H1 (cell line): ENCODE measurements at regions not wholly inside any gene's neighbourhood (a gene's known extent, or its start where the extent isn't known, plus 50 kb on each side); places are given as distances from the start of the nearest gene placed in this dataset.

ENCODE experiments used
- CTCF ChIA-PET: fragments of 300-600 bp; sonication (Branson Sonifier 250); formaldehyde crosslinking; loops from one replicate; lab custom pipeline; 2021; ENCODE audit not compliant: partially characterized antibody; lab: Charles Lee
- POLR2A ChIA-PET: fragments of 300-600 bp; sonication (Branson Sonifier 250); formaldehyde crosslinking; loops from one replicate; lab custom pipeline; 2021; ENCODE audit warnings: inconsistent platforms; ENCODE audit not compliant: partially characterized antibody; lab: Charles Lee
- DNase-seq, 2 experiments: peaks; one replicate each; pipeline versions ENCODE4 v3.0.0 to v3.0.0-alpha.2; 2010 to 2022; ENCODE audit warnings: low spot score in 2 of 2, low read depth in 1 of 2, mixed read lengths in 1 of 2
- FAIRE-seq: peaks from 2 replicates; lab custom pipeline; 2011; peaks lifted over from hg19 to GRCh38; lab: Jason Lieb, UNC
- H2AFZ ChIP-seq: 2 replicates; pipeline ENCODE4 v1.8.1; 2012; ENCODE audit warnings: low read length, inconsistent platforms
- H2AK5ac ChIP-seq: 2 replicates; pipeline ENCODE4 v1.6.1; 2013; ENCODE audit warnings: low read depth, low read length
- H2BK120ac ChIP-seq: replicated peaks from 2 replicates; pipeline ENCODE3; 2013; ENCODE audit warnings: low read depth, low read length, inconsistent platforms
- H2BK12ac ChIP-seq: 2 replicates; pipeline ENCODE4 v1.6.1; 2013; ENCODE audit warnings: low read depth, low read length
- H2BK15ac ChIP-seq: 2 replicates; pipeline ENCODE4 v1.6.1; 2013; ENCODE audit warnings: low read length
- H2BK20ac ChIP-seq: 2 replicates; pipeline ENCODE4 v1.6.1; 2013; ENCODE audit warnings: low read length
- H2BK5ac ChIP-seq: 2 replicates; pipeline ENCODE4 v1.6.1; 2013; ENCODE audit warnings: low read depth, low read length
- H3K14ac ChIP-seq: 2 replicates; pipeline ENCODE4 v1.6.1; 2013; ENCODE audit warnings: inconsistent platforms; ENCODE audit not compliant: insufficient read length
- H3K18ac ChIP-seq: 2 replicates; pipeline ENCODE4 v1.6.1; 2013; ENCODE audit warnings: low read length; ENCODE audit errors: extremely low read depth
- H3K23ac ChIP-seq: 2 replicates; pipeline ENCODE4 v1.6.1; 2013; ENCODE audit warnings: inconsistent platforms; ENCODE audit not compliant: insufficient read length
- H3K23me2 ChIP-seq: 2 replicates; pipeline ENCODE4 v1.6.1; 2013; ENCODE audit warnings: low read depth, low read length
- H3K27ac ChIP-seq: 2 replicates; pipeline ENCODE4 v1.6.1; 2011; ENCODE audit warnings: low read depth, low read length, inconsistent platforms
- H3K27me3 ChIP-seq, 4 experiments: replicated peaks in 1 of 4; 1 replicate in 1 of 4; 2 replicates in 3 of 4; pipeline versions ENCODE4 v1.6.1 to v1.8.1; 2011 to 2013; ENCODE audit warnings: low read length in 3 of 4, mild to moderate bottlenecking in 3 of 4, inconsistent platforms in 2 of 4, mixed read lengths in 2 of 4, moderate library complexity in 1 of 4; ENCODE audit not compliant: control insufficient read depth in 3 of 4, insufficient read depth in 3 of 4; ENCODE audit errors: extremely low read depth in 1 of 4
- H3K36me3 ChIP-seq, 4 experiments: 2 replicates each; pipeline versions ENCODE4 v1.6.1 to v1.8.1; 2011 to 2013; ENCODE audit warnings: mild to moderate bottlenecking in 4 of 4, low read length in 3 of 4, moderate library complexity in 2 of 4, control low read depth in 1 of 4, inconsistent platforms in 1 of 4; ENCODE audit not compliant: insufficient read depth in 4 of 4, control insufficient read depth in 2 of 4
- H3K4ac ChIP-seq: replicated peaks from 2 replicates; pipeline ENCODE3; 2013; ENCODE audit warnings: low read length, low read depth, mixed read lengths, inconsistent platforms; ENCODE audit not compliant: insufficient read length
- H3K4me1 ChIP-seq, 4 experiments: replicated peaks in 1 of 4; 1 replicate in 1 of 4; 2 replicates in 3 of 4; pipeline versions ENCODE4 v1.6.1 to v1.8.1; 2011 to 2013; ENCODE audit warnings: low read length in 3 of 4, inconsistent platforms in 2 of 4, mixed read lengths in 1 of 4; ENCODE audit not compliant: insufficient read depth in 4 of 4, control insufficient read depth in 3 of 4
- H3K4me2 ChIP-seq, 2 experiments: 2 replicates each; pipeline versions ENCODE4 v1.6.1 to v1.8.1; 2011 to 2013; ENCODE audit warnings: low read depth in 2 of 2, low read length in 2 of 2, control low read depth in 1 of 2, inconsistent platforms in 1 of 2, mild to moderate bottlenecking in 1 of 2; ENCODE audit not compliant: insufficient read depth in 1 of 2
- H3K4me3 ChIP-seq, 4 experiments: fragments of 200-600, 300-600 bp in 1 of 4; sonication (generic), shearing (Covaris generic), sonication (Bioruptor Twin) in 1 of 4; 2 replicates each; pipeline versions ENCODE4 v1.5.1 to v1.8.1; 2011 to 2016; ENCODE audit warnings: low read length in 4 of 4, low read depth in 3 of 4, control low read depth in 2 of 4, inconsistent platforms in 2 of 4, mild to moderate bottlenecking in 2 of 4, mixed read lengths in 1 of 4, moderate library complexity in 1 of 4; ENCODE audit not compliant: insufficient read depth in 2 of 4; ENCODE audit errors: extremely low read depth in 1 of 4
- H3K56ac ChIP-seq: replicated peaks from 2 replicates; pipeline ENCODE3; 2013; ENCODE audit warnings: low read depth, mild to moderate bottlenecking, mixed read lengths, low read length, inconsistent platforms; ENCODE audit not compliant: insufficient read length
- H3K79me1 ChIP-seq: 2 replicates; pipeline ENCODE4 v1.6.1; 2013; ENCODE audit warnings: low read depth, low read length, control low read depth
- H3K79me2 ChIP-seq, 2 experiments: 2 replicates each; pipeline versions ENCODE4 v1.6.1 to v1.8.1; 2012 to 2013; ENCODE audit warnings: low read length in 2 of 2, mild to moderate bottlenecking in 2 of 2, inconsistent platforms in 1 of 2; ENCODE audit not compliant: insufficient read depth in 2 of 2, control insufficient read depth in 1 of 2
- H3K9ac ChIP-seq, 4 experiments: replicated peaks in 1 of 4; 1 replicate in 1 of 4; 2 replicates in 3 of 4; pipeline versions ENCODE4 v1.6.1 to v1.8.1; 2011 to 2013; ENCODE audit warnings: low read depth in 3 of 4, low read length in 3 of 4, control low read depth in 2 of 4, mild to moderate bottlenecking in 2 of 4, moderate library complexity in 2 of 4, inconsistent platforms in 1 of 4; ENCODE audit errors: extremely low read depth in 1 of 4
- H3K9me3 ChIP-seq, 2 experiments: 2 replicates each; pipeline versions ENCODE4 v1.6.1 to v1.8.1; 2012 to 2013; ENCODE audit warnings: mild to moderate bottlenecking in 2 of 2, moderate library complexity in 2 of 2, control low read depth in 1 of 2, inconsistent platforms in 1 of 2, low read depth in 1 of 2, low read length in 1 of 2, mixed read lengths in 1 of 2; ENCODE audit not compliant: insufficient read depth in 2 of 2
- H4K20me1 ChIP-seq, 2 experiments: replicated peaks in 1 of 2; 2 replicates each; pipeline versions ENCODE3 to v1.8.1; 2011 to 2013; ENCODE audit warnings: inconsistent platforms in 2 of 2, low read length in 2 of 2, mild to moderate bottlenecking in 1 of 2; ENCODE audit not compliant: insufficient read depth in 2 of 2, control insufficient read depth in 1 of 2
- H4K5ac ChIP-seq: 2 replicates; pipeline ENCODE4 v1.6.1; 2013; ENCODE audit warnings: low read length, low read depth, mixed read lengths, inconsistent platforms; ENCODE audit not compliant: insufficient read length
- H4K8ac ChIP-seq: 2 replicates; pipeline ENCODE4 v1.8.0; 2013; ENCODE audit warnings: mild to moderate bottlenecking, moderate library complexity, low read length, inconsistent platforms; ENCODE audit not compliant: insufficient read depth; ENCODE audit errors: extremely low read depth
- H4K91ac ChIP-seq: replicated peaks from 2 replicates; pipeline ENCODE3; 2013; ENCODE audit warnings: low read length, mixed read lengths, inconsistent platforms; ENCODE audit not compliant: insufficient read length
- CBX8 ChIP-seq: fragments of 300-800, 300-1000 bp; sonication (generic); IDR thresholded peaks from 2 replicates; pipeline ENCODE4 v1.7.1; 2016; ENCODE audit warnings: low read depth, low read length, borderline replicate concordance
- HDAC2 ChIP-seq, 2 experiments: fragments of 300-600 bp in 1 of 2; sonication (generic) in 1 of 2; IDR thresholded peaks; 2 replicates each; pipeline ENCODE4 v1.6.1; 2011 to 2012; ENCODE audit warnings: low read depth in 2 of 2, low read length in 2 of 2, mild to moderate bottlenecking in 2 of 2, moderate library complexity in 2 of 2, borderline replicate concordance in 1 of 2, inconsistent platforms in 1 of 2
- JUN ChIP-seq: IDR thresholded peaks from 2 replicates; pipeline ENCODE4 v1.6.1; 2011; ENCODE audit warnings: low read depth, mild to moderate bottlenecking, improper control_type of control experiment, low read length
- KDM4A ChIP-seq: IDR thresholded peaks from one replicate; pipeline ENCODE4 v1.7.1; 2012; ENCODE audit warnings: low read depth, mild to moderate bottlenecking, moderate library complexity, low read length, inconsistent platforms; ENCODE audit not compliant: severe bottlenecking
- NANOG ChIP-seq: IDR thresholded peaks from 2 replicates; pipeline ENCODE4 v1.6.1; 2011; ENCODE audit warnings: low read length, low read depth, mild to moderate bottlenecking, inconsistent platforms; ENCODE audit not compliant: insufficient read depth, poor library complexity, severe bottlenecking
- POLR2AphosphoS5 ChIP-seq: IDR thresholded peaks from 2 replicates; pipeline ENCODE4 v1.6.1; 2011; ENCODE audit warnings: low read depth, low read length
- POU5F1 ChIP-seq: IDR thresholded peaks from 2 replicates; pipeline ENCODE4 v1.6.1; 2011; ENCODE audit warnings: low read depth, mild to moderate bottlenecking, low read length, moderate library complexity
- SIX5 ChIP-seq: IDR thresholded peaks from 2 replicates; pipeline ENCODE4 v1.6.1; 2011; ENCODE audit warnings: mild to moderate bottlenecking, low read depth, low read length
- SP4 ChIP-seq: IDR thresholded peaks from 2 replicates; pipeline ENCODE4 v1.6.1; 2012; ENCODE audit warnings: low read length, inconsistent platforms
- SRF ChIP-seq: IDR thresholded peaks from 2 replicates; pipeline ENCODE4 v1.6.1; 2011; ENCODE audit warnings: mild to moderate bottlenecking, low read depth, low read length, moderate library complexity
- SUZ12 ChIP-seq: fragments of 200-600 bp; sonication (generic); IDR thresholded peaks from 2 replicates; pipeline ENCODE4 v1.6.1; 2012; ENCODE audit warnings: mild to moderate bottlenecking, inconsistent platforms, low read length, moderate library complexity, mixed read lengths
- TAF1 ChIP-seq: IDR thresholded peaks from 2 replicates; pipeline ENCODE4 v1.6.1; 2011; ENCODE audit warnings: mild to moderate bottlenecking, low read depth, low read length
- YY1 ChIP-seq: IDR thresholded peaks from 2 replicates; pipeline ENCODE4 v1.6.1; 2011; ENCODE audit warnings: low read depth, mild to moderate bottlenecking, low read length
- WGBS, 2 experiments: shearing (Covaris generic) in 1 of 2; methylation state at CpG; one replicate each; pipeline versions ENCODE4 v1.1.6 to v1.1.7; 2013 to 2015; ENCODE audit warnings: low lambda C conversion rate in 2 of 2, mixed read lengths in 2 of 2, inconsistent platforms in 1 of 2, low coverage in 1 of 2, missing lambda C conversion rate in 1 of 2; ENCODE audit not compliant: insufficient replicate concordance in 2 of 2, insufficient coverage in 1 of 2, insufficient read length in 1 of 2; ENCODE audit errors: extremely low coverage in 1 of 2, missing lambda C conversion rate in 1 of 2; 5-methylcytosine and 5-hydroxymethylcytosine counted together

DNA sequence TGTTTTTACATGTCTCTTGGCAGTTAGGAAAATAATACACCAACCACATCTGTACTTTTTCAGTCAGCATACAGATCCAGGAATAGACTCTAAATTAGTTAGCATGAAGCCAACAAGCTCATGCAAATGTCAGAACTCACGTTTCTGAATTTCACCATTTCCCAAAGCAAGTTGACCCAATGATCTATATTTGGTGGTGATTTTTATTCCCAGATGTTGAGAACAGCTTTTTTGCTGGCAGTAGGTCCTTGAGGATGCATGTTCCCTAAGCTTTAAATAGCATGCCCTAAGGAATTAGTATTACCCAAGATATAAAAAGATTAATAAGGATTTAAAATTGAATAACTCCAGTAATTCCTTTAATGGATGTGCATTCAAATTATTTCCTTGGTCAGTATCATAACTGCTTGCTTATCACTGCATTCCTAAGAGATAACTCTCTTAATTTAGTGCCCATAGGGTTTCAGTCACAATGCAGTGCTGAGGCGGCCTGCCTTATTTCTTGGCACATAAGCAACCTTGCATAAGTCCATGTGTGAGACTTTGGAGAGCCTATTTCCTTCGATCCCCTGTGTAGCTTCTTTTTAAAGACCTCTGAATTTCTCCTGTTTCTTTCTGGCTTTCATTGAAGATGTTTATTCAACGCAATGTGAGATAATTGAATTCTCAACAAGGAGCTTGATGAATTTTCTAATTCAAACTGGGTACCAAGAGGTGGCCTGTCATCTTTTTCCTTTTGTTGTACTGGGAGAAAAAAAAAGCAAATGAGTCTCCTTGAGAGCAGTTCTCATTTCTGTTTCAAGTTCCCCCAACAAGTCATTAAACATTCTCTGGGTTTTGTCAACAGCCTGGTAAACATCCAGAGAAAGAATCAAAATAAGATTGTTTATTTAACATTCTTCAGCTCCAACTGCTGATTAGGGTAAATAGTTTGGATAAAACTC, 135.3 kb upstream of the MEOX2 start:
- no peak overlapping the region for H4K8ac ChIP-seq
- no peaks in the 10 kb centered on the region for H3K36me3 ChIP-seq
- POLR2A ChIA-PET, result no interaction called here
- H3K18ac ChIP-seq, result no peak overlapping the region
- no peaks in the 10 kb centered on the region for H3K79me1 ChIP-seq
- no peak overlapping the region for H3K4ac ChIP-seq
- no peak overlapping the region for H3K27ac ChIP-seq
- no peaks in the 10 kb centered on the region for H3K4me1 ChIP-seq
- no peak overlapping the region for H2BK20ac ChIP-seq
- H3K79me2 ChIP-seq, result no peaks in the 10 kb centered on the region
- H4K20me1 ChIP-seq, result no peaks in the 10 kb centered on the region
- CTCF ChIA-PET, result interaction anchor here (1.0 to 1.2 kb wide), 2 partner anchors 17 to 37 kb away, joined by 3 to 4 read pairs; no protein-coding TSS in a partner anchor
- H2BK15ac ChIP-seq, result no peak overlapping the region
- H4K5ac ChIP-seq, result no peak overlapping the region
- H2AK5ac ChIP-seq, result no peak overlapping the region
- no peak overlapping the region for H3K56ac ChIP-seq
- 0 out of 2 replicates have a peak overlapping the region, but pooled peaks have one; percentile 40 for H2AFZ ChIP-seq
- H3K27me3 ChIP-seq, result no peaks in the 10 kb centered on the region
- no peaks in the 10 kb centered on the region for H3K9me3 ChIP-seq
- no peak overlapping the region for H4K91ac ChIP-seq
- no peak overlapping the region for H2BK5ac ChIP-seq
- H2BK120ac ChIP-seq, result no peak overlapping the region
- WGBS, 2 experiments, result 91% methylated on average over 4 of the region's 4 CpGs; no CpG with 5 or more reads in 1 of the 2 experiments
- no peaks in the 10 kb centered on the region for H3K23me2 ChIP-seq
- no peak overlapping the region for H2BK12ac ChIP-seq
- no peak overlapping the region for H3K4me2 ChIP-seq
- FAIRE-seq (no peak), DNase-seq (no peak)
- H3K23ac ChIP-seq, result no peak overlapping the region
- H3K14ac ChIP-seq, result no peak overlapping the region
- H3K4me3 ChIP-seq, result no peak overlapping the region
- no peak overlapping the region for H3K9ac ChIP-seq
- TF ChIP-seq TAF1, result no peak
- no peak for TF ChIP-seq POU5F1
- no peak for TF ChIP-seq SIX5
- TF ChIP-seq POLR2AphosphoS5, result no peak
- no peak for TF ChIP-seq NANOG
- TF ChIP-seq HDAC2 (IDR thresholded peaks at IDR 0.05; ENCODE audit: borderline replicate concordance in 1 of 2, low read depth in 2 of 2, low read length in 2 of 2), result no peak
- no peak for TF ChIP-seq YY1
- no peak for TF ChIP-seq SP4
- TF ChIP-seq SRF, result no peak
- no peak for TF ChIP-seq KDM4A
- TF ChIP-seq JUN, result no peak
- no peak for TF ChIP-seq SUZ12
- no peak for TF ChIP-seq CBX8
